Activated CD4-positive, alpha-beta T cell treated with anti-CD3 and anti-CD28 coated beads, Interleukin-2, amount 50 U/mL, for 48 hours (primary cell): ENCODE measurements at regions not wholly inside any gene's neighbourhood (a gene's known extent, or its start where the extent isn't known, plus 50 kb on each side); places are given as distances from the start of the nearest gene placed in this dataset.

Source experiments
- DNase-seq, 2 experiments: peaks; one replicate each; pipeline ENCODE4 v3.0.0-alpha.2; 2020

DNA sequence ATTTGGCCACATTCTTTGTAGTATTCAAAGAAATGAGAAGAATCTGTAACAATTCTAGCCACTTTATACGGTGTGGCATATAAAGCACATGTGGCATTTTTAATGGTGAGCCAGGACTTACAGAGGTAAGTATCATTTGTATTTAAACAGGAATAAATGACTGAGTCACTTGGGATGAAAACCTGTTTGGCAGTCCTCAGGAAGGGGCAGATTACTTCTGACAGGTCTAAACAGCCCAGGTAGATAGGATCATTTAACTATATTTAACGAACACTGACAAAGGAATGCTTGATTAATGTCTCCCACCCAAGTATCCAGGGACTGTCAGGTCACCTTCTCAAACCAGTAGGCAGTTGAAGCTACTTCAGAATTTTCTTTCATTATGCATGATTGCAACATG is 241.5 kb upstream of the SATB1 start:
- DNase-seq: no peak

DNA sequence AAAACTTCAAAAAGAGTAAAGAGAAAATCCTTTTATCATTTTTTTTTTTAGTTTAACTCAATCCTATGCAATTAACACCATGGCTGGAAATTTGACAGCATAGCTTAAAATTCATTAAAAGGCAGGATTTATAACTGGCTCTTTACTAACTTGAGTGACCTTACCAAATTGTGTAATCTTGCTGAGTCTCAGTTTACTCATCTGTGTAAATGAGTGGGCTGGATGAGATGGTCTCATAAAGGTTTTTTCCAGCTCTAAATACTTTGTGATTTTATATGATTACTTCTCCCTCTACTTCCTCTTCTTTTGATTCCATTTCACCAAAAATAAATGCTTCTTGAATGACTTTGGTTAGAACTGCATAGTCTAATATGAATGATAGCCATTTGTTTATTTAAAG is 234.9 kb upstream of the SATB1 start:
- DNase-seq: no peak

DNA sequence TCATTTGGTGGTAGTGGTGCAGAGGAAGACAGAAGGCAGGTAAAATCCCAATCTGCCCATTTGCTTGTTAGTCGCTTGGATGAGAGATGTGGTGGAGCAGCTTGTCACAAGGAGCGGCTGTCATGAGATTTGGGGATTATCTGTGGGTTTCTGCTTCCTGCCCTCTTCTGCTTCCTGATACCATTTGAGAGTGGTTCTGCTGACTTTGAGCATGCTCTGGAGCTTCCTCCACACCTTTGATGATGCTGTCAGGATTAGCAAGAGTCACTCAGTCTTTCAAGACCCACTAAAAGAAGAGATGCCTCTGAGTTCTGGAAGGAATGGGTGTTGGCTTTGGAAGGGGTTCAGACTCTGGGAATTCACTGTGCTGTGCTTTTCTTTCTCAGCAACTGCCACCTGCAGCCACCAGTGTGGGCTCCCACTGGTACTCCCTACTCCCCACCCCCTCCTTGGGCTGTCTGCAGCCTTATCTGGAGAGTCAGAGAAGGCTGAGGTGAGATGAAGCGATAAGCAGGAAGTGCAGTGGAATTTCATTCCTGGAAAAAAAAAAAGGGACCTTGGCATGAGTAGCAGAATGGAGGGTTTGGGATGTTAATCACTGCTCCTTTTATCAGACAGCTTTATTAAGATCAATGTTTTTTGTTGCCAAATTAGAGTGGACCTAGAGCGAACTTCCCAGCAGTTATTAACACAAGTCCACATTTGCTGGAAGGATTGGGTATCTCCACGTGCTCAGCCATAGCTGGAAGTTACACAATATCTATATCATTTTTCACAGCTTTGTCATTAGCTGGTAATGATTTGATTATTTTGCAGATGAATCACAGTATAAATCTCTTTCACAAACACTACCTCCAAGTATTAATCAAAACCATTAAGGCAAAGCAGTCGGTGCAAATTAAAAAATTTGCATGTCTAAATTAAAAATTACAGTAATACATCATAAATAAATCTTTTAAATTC is 233.0 kb upstream of the SATB1 start:
- DNase-seq: peak in 1 of 2 experiments; percentile 42

DNA sequence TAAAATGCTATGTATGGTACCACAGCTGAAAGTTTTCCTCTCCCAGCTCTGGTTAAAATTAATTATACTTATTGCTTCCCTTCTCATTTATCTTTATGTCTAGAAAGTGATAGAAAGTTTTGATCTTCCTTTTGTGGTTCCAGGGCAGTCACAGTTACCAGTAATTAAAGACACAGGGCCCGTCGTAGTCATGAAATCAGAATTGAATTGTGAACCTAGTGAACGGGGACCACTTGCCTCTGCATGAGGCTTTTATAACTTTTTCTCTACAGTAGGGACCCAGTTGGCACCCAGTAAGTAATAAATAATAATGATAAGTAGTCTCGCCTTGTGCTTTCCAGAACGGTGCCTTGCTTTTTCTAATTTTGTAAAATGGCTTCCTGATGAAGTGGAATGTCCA is 231.7 kb upstream of the SATB1 start:
- DNase-seq: no peak

DNA sequence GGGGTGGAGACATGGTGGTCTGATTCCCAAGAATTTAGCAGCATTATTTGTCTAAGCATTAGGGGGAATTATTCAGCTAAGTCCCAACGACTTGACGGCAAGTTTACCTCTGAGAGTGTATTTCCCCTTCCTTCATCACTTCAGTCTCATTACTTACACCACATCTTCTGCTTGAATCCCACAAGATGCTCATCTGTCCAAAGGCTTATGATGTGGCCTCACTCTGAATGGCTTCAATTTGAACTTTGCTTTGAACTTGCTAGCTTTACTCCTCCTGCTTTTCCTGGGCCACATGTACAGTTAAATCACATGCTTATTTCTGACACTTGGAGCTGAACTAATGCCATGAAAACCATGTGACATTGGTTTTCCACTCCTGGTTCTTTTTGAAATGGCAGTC is 231.3 kb upstream of the SATB1 start:
- DNase-seq: no peak

DNA sequence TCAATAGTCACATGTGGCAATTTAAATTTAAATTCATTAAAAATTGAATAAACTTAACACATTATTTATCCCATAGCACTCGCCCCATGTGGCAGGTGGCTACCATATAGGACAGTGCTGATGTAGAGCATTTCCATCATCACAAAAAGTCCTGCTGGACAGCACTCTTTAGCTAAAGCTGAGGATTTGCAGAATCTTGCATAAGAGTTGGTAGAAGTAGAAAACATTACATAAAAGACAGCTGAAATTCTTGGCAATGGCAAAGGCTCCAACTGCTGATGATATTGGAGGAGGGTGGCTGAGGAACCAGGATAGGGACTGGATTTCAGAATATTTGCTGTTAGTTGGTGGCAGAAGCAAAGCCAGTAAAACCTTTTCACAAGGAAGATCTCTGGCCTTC is 230.7 kb upstream of the SATB1 start:
- no peak for DNase-seq

DNA sequence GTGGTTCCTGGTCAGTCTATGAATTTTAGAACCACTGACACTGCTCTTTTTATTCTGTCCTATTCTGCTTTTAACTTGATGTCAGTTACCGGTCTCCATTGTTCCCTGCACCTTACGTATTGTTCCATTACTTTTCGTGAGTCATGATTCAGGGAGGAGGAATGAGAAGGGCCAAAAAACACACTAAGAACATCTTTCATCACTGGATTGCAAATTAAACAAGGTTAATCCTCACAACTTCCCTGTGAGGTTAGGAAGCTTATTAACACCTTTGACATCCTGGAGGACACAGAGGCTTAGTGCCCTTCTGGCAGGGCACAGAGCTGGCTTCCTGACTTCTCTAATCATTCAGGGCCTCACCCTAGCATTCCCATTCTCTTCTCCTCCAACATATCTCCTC is 227.6 kb upstream of the SATB1 start:
- DNase-seq: no peak

DNA sequence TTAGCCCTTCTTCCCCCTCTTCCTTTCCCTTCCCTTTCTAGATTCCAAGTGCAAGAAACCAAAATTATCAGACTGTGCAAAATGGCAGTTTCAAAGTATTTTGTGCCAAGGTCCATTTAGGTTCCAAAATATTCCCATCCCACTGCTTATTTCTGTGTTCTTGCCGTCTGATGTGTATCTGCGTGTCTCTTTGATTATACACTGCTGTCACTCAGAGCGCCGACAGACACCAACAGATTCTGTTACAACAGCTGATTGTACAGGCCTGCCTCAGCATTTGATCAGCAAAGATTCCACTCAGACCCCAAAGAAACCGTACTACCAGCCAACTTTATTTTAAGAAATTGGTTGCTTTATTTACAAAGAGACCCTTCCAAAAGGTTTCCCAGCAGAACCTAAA is 225.6 kb upstream of the SATB1 start:
- DNase-seq: no peak

DNA sequence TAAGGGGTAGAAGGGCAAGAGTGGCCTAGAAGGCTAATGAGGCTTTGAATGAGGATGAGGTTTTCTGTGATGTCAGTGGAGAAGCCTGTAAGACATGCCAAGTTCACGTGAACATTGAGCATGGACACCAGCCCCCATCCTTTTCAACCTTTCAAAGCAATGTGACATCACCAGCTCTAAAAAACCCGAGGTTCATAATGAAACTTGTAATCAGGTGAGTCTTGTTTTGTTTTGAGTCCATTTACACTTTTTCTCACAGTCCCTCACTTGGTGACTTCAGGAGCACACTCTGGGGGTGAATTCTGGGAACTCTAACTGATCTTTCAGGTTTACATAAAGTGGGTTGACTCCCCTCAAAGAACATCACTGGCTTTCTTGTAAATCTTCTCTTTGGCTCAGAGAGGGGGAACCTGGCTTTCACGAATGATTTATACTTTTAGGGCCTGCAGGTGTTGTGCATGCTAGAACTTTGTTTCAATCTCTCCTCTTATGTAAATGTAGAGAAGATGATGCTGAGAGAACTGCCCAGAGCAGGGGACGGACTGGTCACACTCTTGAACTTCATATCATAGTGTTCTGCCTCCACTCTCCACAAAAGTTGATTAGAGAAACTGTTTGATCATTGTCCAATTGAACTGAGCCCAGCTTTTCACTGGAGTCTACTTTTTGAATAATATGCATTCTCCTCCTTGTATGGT is 224.7 kb upstream of the SATB1 start:
- DNase-seq: peak; percentile 46 to 63

DNA sequence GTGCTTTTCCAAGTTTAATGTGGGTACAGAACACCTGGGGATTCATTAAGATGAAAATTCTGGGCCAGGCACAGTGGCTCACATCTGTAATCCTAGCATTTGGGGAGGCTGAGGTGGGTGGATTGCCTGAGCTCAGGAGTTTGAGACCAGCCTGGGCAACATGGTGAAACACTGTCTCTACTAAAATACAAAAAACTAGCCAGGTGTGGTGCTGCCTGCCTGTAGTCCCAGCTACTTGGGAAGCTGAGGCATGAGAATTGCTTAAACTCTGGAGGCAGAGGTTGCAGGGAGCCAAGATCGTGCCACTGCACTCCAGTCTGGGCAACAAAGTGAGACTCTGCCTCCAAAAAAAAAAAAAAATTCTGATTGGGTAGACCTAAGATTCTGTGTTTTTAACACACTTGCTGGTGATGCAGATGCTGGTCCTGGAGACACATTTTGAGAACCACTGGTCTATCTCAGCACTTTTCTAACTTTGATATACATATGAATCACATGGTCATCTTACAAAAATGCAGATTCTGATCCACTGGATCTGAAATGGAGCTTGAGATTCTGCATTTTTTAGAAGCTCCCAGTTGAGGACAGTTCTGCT is 223.8 kb upstream of the SATB1 start:
- no peak for DNase-seq

DNA sequence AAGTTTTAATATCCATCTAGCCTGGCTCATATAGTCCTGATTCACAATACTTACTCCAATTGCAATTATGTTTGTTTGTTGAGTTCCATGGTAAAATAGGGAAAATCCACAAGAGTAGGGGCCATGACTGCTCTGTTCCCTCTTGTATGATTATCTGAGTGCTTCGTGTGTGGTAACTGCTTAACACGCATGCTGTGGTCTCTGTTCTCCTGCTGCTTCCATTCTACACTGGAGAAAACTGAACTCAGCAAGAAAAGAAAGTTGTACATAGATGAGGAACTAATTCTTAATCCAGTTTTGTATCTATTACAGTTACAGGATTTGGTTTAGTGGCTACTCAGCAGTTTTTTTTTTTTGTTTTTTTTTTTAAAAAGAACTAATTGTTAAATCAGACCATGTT is 223.0 kb upstream of the SATB1 start:
- DNase-seq: no peak

DNA sequence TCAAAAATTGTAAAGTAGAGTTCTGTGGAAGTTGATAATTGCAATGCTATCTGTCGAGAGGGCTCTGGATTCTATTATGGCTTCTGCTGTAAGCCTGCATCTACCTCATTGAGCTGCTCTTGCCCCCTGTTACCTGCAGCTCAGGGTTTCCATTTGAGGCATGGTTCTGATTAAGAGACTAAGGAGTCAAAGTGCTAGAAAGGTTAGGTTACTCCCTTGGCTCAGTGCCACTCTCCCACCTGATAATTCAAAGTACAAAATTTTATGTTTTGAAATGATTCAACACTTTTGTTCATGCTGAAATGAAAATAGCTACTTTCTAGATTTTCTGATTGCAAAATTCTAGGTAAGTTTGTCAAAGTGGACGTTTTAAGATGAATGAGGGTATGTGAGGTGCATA is 220.5 kb upstream of the SATB1 start:
- peak; percentile 55 to 73 for DNase-seq

DNA sequence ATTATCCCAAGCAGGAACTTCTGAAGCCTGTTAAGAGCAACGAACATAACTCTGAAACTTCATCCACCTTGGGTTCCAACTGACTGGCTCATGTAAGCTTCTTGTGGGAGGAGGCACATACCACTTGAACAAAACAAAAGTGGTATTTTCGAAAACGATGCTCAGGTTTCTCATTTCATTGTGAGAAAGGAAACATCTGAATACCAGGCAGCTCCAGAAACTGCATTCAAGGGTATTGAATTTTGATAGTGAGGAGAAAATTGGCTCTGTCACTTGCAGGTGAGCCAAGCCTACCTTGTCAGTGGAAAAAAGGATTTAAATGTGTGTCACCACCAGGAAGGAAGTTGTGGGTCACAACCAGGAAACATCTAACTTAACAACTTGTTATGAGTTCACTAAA is 218.1 kb upstream of the SATB1 start:
- no peak for DNase-seq

DNA sequence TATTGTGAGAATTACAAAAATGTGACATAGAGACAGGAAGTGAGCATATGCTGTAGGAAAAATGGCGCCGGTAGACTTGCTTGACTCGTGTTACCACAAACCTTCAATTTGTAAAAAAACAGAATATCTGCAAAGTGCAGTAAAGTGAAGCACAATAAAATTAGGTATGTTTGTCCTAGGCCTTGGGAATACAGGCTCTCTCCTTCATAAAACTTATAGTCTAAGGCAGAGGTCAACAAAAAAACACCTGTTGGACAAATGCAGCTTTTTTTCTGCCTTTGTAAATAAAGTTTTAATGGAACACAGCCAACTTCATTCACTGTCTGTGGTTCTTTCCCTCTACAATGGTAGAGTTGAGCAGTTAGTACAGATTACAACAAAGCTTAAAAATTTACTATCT is 216.8 kb upstream of the SATB1 start:
- no peak for DNase-seq

DNA sequence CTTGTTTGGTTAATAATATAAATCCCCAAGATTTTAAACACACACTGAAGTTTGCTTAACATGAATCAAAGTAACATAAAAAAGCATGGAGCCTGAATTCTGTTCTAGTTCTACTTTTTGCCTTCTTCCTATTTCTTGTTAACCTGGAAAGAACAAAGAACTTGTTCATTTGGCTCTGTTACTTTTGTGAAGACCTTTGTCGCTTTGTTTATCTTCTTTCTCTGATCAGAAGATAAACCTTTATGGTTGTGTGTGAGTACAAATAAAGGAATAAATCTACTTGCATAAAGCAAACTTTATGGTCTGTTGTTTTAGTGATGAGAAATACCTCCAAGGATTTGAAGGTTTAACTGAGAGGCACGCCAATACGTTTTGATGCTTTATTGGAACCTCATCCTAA is 210.1 kb upstream of the SATB1 start:
- no peak for DNase-seq

DNA sequence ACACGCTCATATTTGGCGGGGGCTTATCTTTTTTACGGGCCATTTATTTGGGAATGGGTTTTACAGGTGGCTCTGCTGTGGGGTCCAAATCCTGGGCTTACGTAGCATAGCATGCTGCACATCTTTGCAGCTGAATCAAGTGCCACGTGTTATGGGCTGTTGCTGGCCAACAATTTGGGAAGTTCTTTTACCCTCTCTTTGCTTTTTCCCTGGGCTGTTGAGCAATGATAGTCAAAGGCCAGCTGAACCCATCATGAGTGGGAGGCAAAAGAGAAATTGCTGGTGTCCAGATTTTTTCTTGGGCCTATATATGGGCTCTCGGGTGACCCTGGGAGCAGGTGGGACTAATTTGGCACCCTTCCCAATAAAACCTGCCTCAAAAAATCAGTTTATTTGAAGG is 209.3 kb upstream of the SATB1 start:
- DNase-seq: no peak

DNA sequence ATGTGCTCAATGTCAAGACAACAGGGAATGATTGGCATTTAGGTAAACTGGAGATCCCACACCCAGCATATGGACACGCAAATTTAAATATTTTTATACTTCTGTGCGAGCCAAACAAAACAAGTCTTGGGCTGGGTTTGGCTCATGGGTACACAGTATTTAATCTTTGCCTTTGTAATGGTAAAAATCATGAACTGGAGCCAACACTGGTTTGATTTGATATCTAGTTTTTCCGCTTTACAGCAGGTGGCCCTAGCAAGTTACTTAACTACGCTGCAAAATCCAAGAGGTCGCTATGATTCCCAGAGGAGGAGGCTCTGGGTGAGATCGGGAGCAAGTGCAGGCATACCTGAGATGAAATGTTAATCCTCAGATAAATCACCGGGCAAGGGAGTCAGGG is 207.9 kb upstream of the SATB1 start:
- no peak for DNase-seq

DNA sequence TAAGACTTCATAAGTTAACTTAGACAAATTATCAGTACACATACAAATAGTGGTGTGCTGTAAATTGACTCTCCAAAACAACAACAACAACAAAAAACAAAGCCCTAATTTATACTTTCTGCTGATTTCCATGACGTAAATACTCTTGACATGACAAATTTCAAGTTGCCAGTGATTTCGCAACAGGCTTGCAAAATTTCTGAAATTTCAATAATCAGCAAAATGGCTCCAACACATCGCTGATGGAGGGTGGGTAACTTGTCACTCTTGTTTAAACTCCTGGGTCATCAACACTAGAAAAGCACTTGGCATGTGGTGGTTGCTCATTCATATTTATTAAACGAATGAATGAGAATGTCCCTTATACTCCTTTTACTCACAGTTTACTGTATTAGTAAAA is 205.2 kb upstream of the SATB1 start:
- DNase-seq: no peak

DNA sequence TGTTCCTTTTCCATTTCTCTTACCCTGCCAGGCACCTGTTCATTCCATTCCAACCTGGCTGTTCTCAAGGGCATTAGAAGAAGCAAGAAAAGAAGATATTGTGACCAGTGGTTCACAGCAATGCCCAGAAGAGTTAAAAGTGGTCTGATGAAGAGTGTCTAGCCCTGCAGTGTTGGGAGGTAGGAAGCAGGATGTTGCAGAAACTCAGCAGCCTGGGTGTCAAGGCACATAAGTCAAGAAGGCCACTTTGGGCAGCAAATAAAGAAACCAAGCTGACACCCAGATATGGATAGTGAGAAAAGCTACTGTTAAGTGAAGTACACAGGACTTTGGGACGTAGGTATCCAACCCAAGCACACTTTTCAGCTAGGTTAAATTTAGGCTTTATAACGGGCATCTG is 199.9 kb upstream of the SATB1 start:
- no peak for DNase-seq

DNA sequence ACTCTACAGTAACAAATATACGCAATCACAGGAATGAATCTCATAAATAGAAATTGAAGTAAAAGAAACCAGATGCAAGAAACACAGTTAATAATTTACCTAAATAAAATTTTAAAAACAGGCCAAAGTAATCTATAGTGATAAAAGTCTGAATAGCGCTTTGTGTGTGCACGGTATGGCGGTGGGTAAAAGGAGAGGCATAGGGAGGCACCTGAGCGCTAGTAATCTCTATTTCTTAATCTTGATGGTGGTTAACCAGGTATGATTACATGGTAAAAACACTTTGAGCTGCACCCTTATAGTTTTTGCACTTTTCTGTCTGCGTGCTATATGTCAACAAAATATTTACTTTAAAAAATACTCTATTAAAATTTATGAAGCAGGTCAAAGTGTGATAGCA is 198.1 kb upstream of the SATB1 start:
- no peak for DNase-seq

DNA sequence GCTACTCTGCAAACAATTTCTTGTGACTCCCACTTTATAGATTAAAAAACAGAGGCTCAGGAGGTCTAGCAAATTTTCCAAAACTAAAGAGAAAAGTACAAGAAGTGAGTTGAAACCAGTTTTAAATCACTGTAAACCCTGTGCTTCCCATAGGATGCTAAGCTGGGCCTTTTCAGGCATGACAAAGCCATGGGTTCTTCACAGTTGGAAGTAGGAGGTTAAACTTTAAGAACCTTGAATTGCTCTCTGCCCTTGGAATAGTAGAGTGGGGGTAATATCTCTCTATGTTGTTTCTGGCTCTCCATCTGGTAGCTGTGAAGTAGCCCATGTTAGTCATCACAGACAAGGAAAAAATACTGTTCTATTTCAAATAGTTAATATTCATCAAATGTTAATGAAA is 193.6 kb upstream of the SATB1 start:
- no peak for DNase-seq

DNA sequence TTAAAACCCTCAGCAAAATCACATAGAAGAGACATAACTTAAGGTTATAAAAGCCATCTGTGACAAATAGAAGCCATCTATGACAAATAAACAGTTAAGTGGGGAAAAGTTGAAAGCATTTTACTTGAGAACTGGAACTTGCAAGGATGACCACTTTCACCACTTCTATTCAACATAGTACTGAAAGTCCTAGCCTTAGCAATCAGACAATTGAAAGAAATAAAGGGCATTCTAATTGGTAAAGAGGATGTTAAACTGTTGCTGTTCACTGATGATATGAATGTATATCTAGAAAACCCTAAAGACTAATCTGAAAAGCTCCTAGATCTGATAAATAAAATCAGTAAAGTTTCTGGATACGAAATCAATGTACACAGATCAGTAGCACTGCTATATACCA is 186.9 kb upstream of the SATB1 start:
- no peak for DNase-seq

DNA sequence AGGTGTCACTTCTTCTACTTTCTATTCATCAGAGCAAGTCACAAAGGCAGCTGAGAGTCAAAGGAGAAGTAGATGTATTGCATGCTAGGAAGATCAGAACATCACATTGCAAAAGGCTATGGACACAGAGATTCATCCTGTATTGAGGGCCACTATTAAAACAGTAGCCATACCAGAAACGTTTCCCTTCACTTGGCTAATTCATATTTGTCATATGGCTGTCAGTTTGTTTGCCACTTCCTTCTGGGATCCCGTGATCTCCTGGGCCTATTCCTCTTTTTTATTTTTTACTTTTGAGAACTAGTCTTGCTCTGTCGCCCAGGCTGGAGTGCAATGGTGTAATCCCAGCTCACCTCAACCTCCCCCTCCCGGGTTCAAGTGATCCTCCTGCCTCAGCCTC is 184.0 kb upstream of the SATB1 start:
- DNase-seq: no peak

DNA sequence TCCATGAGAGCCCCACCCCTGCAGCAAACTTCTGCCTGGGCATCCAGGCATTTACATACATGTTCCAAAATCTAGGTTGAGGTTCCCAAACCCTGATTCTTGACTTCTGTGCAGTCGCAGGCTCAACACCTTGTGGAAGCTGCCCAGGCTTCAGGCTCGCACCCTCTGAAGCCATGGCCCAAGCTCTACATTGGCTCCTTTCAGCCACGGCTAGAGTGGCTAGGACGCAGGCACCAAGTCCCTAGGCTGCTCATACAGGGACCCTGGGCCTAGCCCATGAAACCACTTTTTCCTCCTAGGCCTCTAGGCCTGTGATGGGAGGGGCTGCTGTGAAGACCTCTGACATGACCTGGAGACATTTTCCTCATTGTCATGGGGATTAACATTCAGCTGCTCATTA is 172.8 kb upstream of the SATB1 start:
- DNase-seq: no peak
